ENCODE measurements at regions not wholly inside any gene's neighbourhood (a gene's known extent, or its start where the extent isn't known, plus 50 kb on each side); places are given as distances from the start of the nearest gene placed in this dataset.

- H3K4me1 Mint-ChIP-seq: no peaks in the 10 kb centered on the region
- H3K4me3 Mint-ChIP-seq: no peak overlapping the region
- ChIA-PET POLR2A (no interaction called here), CTCF (no interaction called here)
- no peaks in the 10 kb centered on the region for H3K36me3 Mint-ChIP-seq (ENCODE audit: low read depth)
- H3K27me3 Mint-ChIP-seq: no peaks in the 10 kb centered on the region
- peaks cover 3% of the 10 kb centered on the region for H3K9me3 Mint-ChIP-seq
- no peak for TF ChIP-seq CTCF (IDR thresholded peaks at IDR 0.05)
- DNase-seq: no peak
- ATAC-seq (ENCODE audit: low read depth): no peak
- H3K27ac Mint-ChIP-seq: no peak overlapping the region
- intact Hi-C loops (cut with micrococcal nuclease): no loop called here
Observed at GRCh38 chr10:44851413-44851812, 59.7 kb upstream of the TMEM72 start.

- CTCF ChIA-PET: no interaction called here
- Mint-ChIP-seq H3K9me3 (peaks cover 3% of the 10 kb centered on the region), H3K27me3 (no peaks in the 10 kb centered on the region), H3K27ac (no peak overlapping the region), H3K4me1 (no peaks in the 10 kb centered on the region), H3K4me3 (no peak overlapping the region), H3K36me3 (ENCODE audit: low read depth) (no peaks in the 10 kb centered on the region)
- no peak for DNase-seq
- intact Hi-C loops (cut with micrococcal nuclease): no loop called here
- ATAC-seq (ENCODE audit: low read depth): no peak
- POLR2A ChIA-PET: no interaction called here
- no peak for TF ChIP-seq CTCF (IDR thresholded peaks at IDR 0.05)
Observed at GRCh38 chr10:44851881-44852280, 59.3 kb upstream of the TMEM72 start.

GRCh38 chr10:44853148-44853734 is 57.9 kb upstream of the TMEM72 start:
- ATAC-seq (ENCODE audit: low read depth) (no peak), DNase-seq (no peak)
- no peak overlapping the region for H3K4me3 Mint-ChIP-seq
- ChIA-PET POLR2A (no interaction called here), CTCF (no interaction called here)
- TF ChIP-seq CTCF (IDR thresholded peaks at IDR 0.05): no peak
- H3K4me1 Mint-ChIP-seq: no peaks in the 10 kb centered on the region
- H3K9me3 Mint-ChIP-seq: peaks cover 3% of the 10 kb centered on the region
- H3K27me3 Mint-ChIP-seq: no peaks in the 10 kb centered on the region
- intact Hi-C loops (cut with micrococcal nuclease): no loop called here
- H3K27ac Mint-ChIP-seq: no peak overlapping the region
- no peaks in the 10 kb centered on the region for H3K36me3 Mint-ChIP-seq (ENCODE audit: low read depth)

- H3K27me3 Mint-ChIP-seq: no peaks in the 10 kb centered on the region
- intact Hi-C loops (cut with micrococcal nuclease): no loop called here
- H3K27ac Mint-ChIP-seq: no peak overlapping the region
- ChIA-PET CTCF (interaction anchor here (1.5 kb wide), 1 partner anchor 9 kb away, joined by 5 read pairs; no protein-coding TSS in a partner anchor), POLR2A (no interaction called here)
- no peaks in the 10 kb centered on the region for H3K36me3 Mint-ChIP-seq (ENCODE audit: low read depth)
- no peak overlapping the region for H3K4me3 Mint-ChIP-seq
- DNase-seq: no peak
- no peak for ATAC-seq (ENCODE audit: low read depth)
- TF ChIP-seq CTCF (IDR thresholded peaks at IDR 0.05): no peak
- H3K9me3 Mint-ChIP-seq: peaks cover 3% of the 10 kb centered on the region
- no peaks in the 10 kb centered on the region for H3K4me1 Mint-ChIP-seq
Observed at GRCh38 chr10:44853796-44854195, 57.3 kb upstream of the TMEM72 start.

- intact Hi-C loops (cut with micrococcal nuclease): loop anchor here (5.0 kb wide), 1 partner anchor 468 kb away; the partner anchor contains the start of gene CXCL12
Observed at GRCh38 chr10:44854693-44855350, 56.3 kb upstream of the TMEM72 start.

More at GRCh38 chr10:44854693-44855350, 56.3 kb upstream of the TMEM72 start:
- TF ChIP-seq CTCF (IDR thresholded peaks at IDR 0.05): no peak
- ChIA-PET CTCF (interaction anchor here (1.5 kb wide), 1 partner anchor 8 kb away, joined by 5 read pairs; no protein-coding TSS in a partner anchor), POLR2A (no interaction called here)
- no peak overlapping the region for H3K4me3 Mint-ChIP-seq
- no peaks in the 10 kb centered on the region for H3K27me3 Mint-ChIP-seq
- no peaks in the 10 kb centered on the region for H3K36me3 Mint-ChIP-seq (ENCODE audit: low read depth)
- H3K27ac Mint-ChIP-seq: no peak overlapping the region
- ATAC-seq (ENCODE audit: low read depth) (no peak), DNase-seq (no peak)
- H3K9me3 Mint-ChIP-seq: no peaks in the 10 kb centered on the region
- no peaks in the 10 kb centered on the region for H3K4me1 Mint-ChIP-seq

Data from activated B cell treated with CpG ODN at 0.5 μM for 24 hours (primary cell).